ENCODE measurements at regions not wholly inside any gene's neighbourhood (a gene's known extent, or its start where the extent isn't known, plus 50 kb on each side); places are given as distances from the start of the nearest gene placed in this dataset.
"Not testable (repeated sequence)": the region's sequence is repeated elsewhere in the genome, so short reads cannot be mapped to it uniquely, and the experiment has no call there.

- ChIA-PET CTCF (interaction anchor here (0.9 kb wide), 1 partner anchor 152 kb away, joined by 3 read pairs; no protein-coding TSS in a partner anchor), SMC1A (ENCODE audit: uncharacterized antibody, unreplicated experiment) (interaction anchor here (0.9 kb wide), 1 partner anchor 15 kb away, joined by 4 read pairs; no protein-coding TSS in a partner anchor)
- H3K36me3 ChIP-seq (ENCODE audit: control insufficient read depth in 2 of 2, insufficient read depth in 2 of 2, low read length in 1 of 2); H3K4me2 ChIP-seq (ENCODE audit: control insufficient read depth, insufficient read depth); H3K9ac ChIP-seq (ENCODE audit: control insufficient read depth, insufficient read depth, low read length); RAD21 ChIA-PET (ENCODE audit: unreplicated experiment); DNase-seq (ENCODE audit: low read depth, low spot score); BruUV-seq (replicated peaks); H2AFZ ChIP-seq (ENCODE audit: control insufficient read depth, low read depth, low read length); H3K27ac ChIP-seq (ENCODE audit: control insufficient read depth, insufficient read depth); H3K9me3 ChIP-seq (replicated peaks; ENCODE audit: control insufficient read depth, insufficient read depth, low read length); ATAC-seq; H3K4me1 ChIP-seq (ENCODE audit: control insufficient read depth, insufficient read depth, low read length); POLR2A ChIA-PET; H3K4me3 ChIP-seq; FAIRE-seq; H4K20me1 ChIP-seq (ENCODE audit: control insufficient read depth, insufficient read depth); H3K79me2 ChIP-seq (ENCODE audit: control insufficient read depth, insufficient read depth, low read length); H3K27me3 ChIP-seq (replicated peaks in 1 of 2; ENCODE audit: control insufficient read depth in 2 of 2, insufficient read depth in 2 of 2, low read length in 1 of 2); in situ Hi-C loops (cut with MboI): not testable (repeated sequence)
- TF ChIP-seq CBX5 (IDR thresholded peaks at IDR 0.05; ENCODE audit: low read depth), result 0 out of 2 replicates have a peak, but pooled peaks have one; percentile 31
- 98% methylated on average over 4 of the region's 4 CpGs for WGBS (ENCODE audit: insufficient coverage, insufficient replicate concordance, low lambda C conversion rate, missing lambda C conversion rate)
- intact Hi-C loops (cut with micrococcal nuclease; ENCODE audit: unreplicated experiment), result loop anchor here (5.0 kb wide), 1 partner anchor 72 kb away; no protein-coding TSS in a partner anchor
Observed at GRCh38 chr6:68085599-68085998, 549.5 kb upstream of the ADGRB3 start.

- SMC1A ChIA-PET (ENCODE audit: uncharacterized antibody, unreplicated experiment), result interaction anchor here (1.2 kb wide), 1 partner anchor 88 kb away, joined by 3 read pairs; no protein-coding TSS in a partner anchor
- no peak overlapping the region for H3K9ac ChIP-seq (ENCODE audit: control insufficient read depth, insufficient read depth, low read length)
- no peaks in the 10 kb centered on the region for H3K27me3 ChIP-seq (replicated peaks in 1 of 2; ENCODE audit: control insufficient read depth in 2 of 2, insufficient read depth in 2 of 2, low read length in 1 of 2)
- CTCF ChIA-PET, result interaction anchor here (0.8 kb wide), 1 partner anchor 145 kb away, joined by 3 read pairs; no protein-coding TSS in a partner anchor
- POLR2A ChIA-PET, result no interaction called here
- no peaks in the 10 kb centered on the region for H4K20me1 ChIP-seq (ENCODE audit: control insufficient read depth, insufficient read depth)
- no peaks in the 10 kb centered on the region; the same call in 1 of the 3 replicates for H3K9me3 ChIP-seq (replicated peaks; ENCODE audit: control insufficient read depth, insufficient read depth, low read length)
- intact Hi-C loops (cut with micrococcal nuclease; ENCODE audit: unreplicated experiment) (no loop called here), in situ Hi-C loops (cut with MboI) (no loop called here)
- H3K79me2 ChIP-seq (ENCODE audit: control insufficient read depth, insufficient read depth, low read length), result no peaks in the 10 kb centered on the region
- no peak overlapping the region for H3K4me2 ChIP-seq (ENCODE audit: control insufficient read depth, insufficient read depth)
- H3K27ac ChIP-seq (ENCODE audit: control insufficient read depth, insufficient read depth), result no peak overlapping the region
- no peak overlapping the region for H2AFZ ChIP-seq (ENCODE audit: control insufficient read depth, low read depth, low read length)
- H3K36me3 ChIP-seq (ENCODE audit: control insufficient read depth in 2 of 2, insufficient read depth in 2 of 2, low read length in 1 of 2), result no peaks in the 10 kb centered on the region
- H3K4me3 ChIP-seq, result no peak overlapping the region
- DNase-seq (ENCODE audit: low read depth, low spot score), result no peak
- FAIRE-seq, result no peak
- H3K4me1 ChIP-seq (ENCODE audit: control insufficient read depth, insufficient read depth, low read length), result peaks cover 1% of the 10 kb centered on the region; the same call in 1 of the 2 replicates
- RAD21 ChIA-PET (ENCODE audit: unreplicated experiment), result interaction anchor here (0.7 to 1.0 kb wide), 3 partner anchors 18 to 90 kb away, joined by 3 read pairs; no protein-coding TSS in a partner anchor
- BruUV-seq (replicated peaks), result no TSS peak
- no peak for ATAC-seq
- TF ChIP-seq USF2 (IDR thresholded peaks at IDR 0.05; ENCODE audit: borderline replicate concordance, low read depth, low read length) (no peak), RUNX3 (IDR thresholded peaks at IDR 0.05; ENCODE audit: low read length) (no peak), KDM1A (IDR thresholded peaks at IDR 0.05; ENCODE audit: borderline replicate concordance) (no peak), SREBF1 (IDR thresholded peaks at IDR 0.05; ENCODE audit: low read length) (no peak), ZBED1 (IDR thresholded peaks at IDR 0.05; ENCODE audit: borderline replicate concordance) (no peak), CBFB (IDR thresholded peaks at IDR 0.05; ENCODE audit: low read depth) (no peak), TCF3 (IDR thresholded peaks at IDR 0.05; ENCODE audit: borderline replicate concordance, insufficient read depth, low read depth, low read length) (no peak), E2F4 (IDR thresholded peaks at IDR 0.05; ENCODE audit: low read depth, low read length) (no peak), SUZ12 (IDR thresholded peaks at IDR 0.05; ENCODE audit: unreplicated experiment) (no peak), SKIL (IDR thresholded peaks at IDR 0.05; ENCODE audit: low read depth, poor library complexity, severe bottlenecking) (no peak), BCL3 (IDR thresholded peaks at IDR 0.05; ENCODE audit: borderline replicate concordance, insufficient read depth, low read depth, low read length, poor library complexity, severe bottlenecking) (no peak), NFXL1 (IDR thresholded peaks at IDR 0.05; ENCODE audit: borderline replicate concordance) (no peak)
Observed at GRCh38 chr6:68082086-68082485, 553.0 kb upstream of the ADGRB3 start.
